Glutamatergic neuron (in vitro differentiated cells): ENCODE measurements at regions not wholly inside any gene's neighbourhood (a gene's known extent, or its start where the extent isn't known, plus 50 kb on each side); places are given as distances from the start of the nearest gene placed in this dataset.

Source experiments
- DNase-seq: peaks from one replicate; pipeline ENCODE4 v3.0.0; 2022
- H3K27ac Mint-ChIP-seq: one replicate; pipeline ENCODE4 v1.8.0; 2020; ENCODE audit warnings: mild to moderate bottlenecking, mixed read lengths, inconsistent platforms; ENCODE audit not compliant: unreplicated experiment
- H3K27me3 Mint-ChIP-seq: one replicate; pipeline ENCODE4 v1.8.0; 2020; ENCODE audit warnings: mild to moderate bottlenecking, moderate library complexity, mixed read lengths, inconsistent platforms; ENCODE audit not compliant: unreplicated experiment
- H3K36me3 Mint-ChIP-seq: one replicate; pipeline ENCODE4 v1.8.0; 2020; ENCODE audit warnings: mild to moderate bottlenecking, mixed read lengths, inconsistent platforms; ENCODE audit not compliant: unreplicated experiment
- H3K4me1 Mint-ChIP-seq: one replicate; pipeline ENCODE4 v1.8.0; 2020; ENCODE audit warnings: mild to moderate bottlenecking, low read depth, mixed read lengths, inconsistent platforms; ENCODE audit not compliant: unreplicated experiment
- H3K4me3 Mint-ChIP-seq: one replicate; pipeline ENCODE4 v1.8.0; 2020; ENCODE audit warnings: mild to moderate bottlenecking, mixed read lengths, inconsistent platforms; ENCODE audit not compliant: unreplicated experiment
- H3K9me3 Mint-ChIP-seq: one replicate; pipeline ENCODE4 v1.8.0; 2020; ENCODE audit warnings: mild to moderate bottlenecking, moderate library complexity, mixed read lengths, inconsistent platforms; ENCODE audit not compliant: unreplicated experiment
- CTCF ChIP-seq: fragments of 200-600 bp; sonication (generic); IDR thresholded peaks from one replicate; pipeline ENCODE4 v1.5.0; 2021; ENCODE audit not compliant: partially characterized antibody, unreplicated experiment

GRCh38 chr11:56890584-56891305 lies 98.0 kb upstream of the OR5AK2 start:
- no peaks in the 10 kb centered on the region for H3K36me3 Mint-ChIP-seq
- no peaks in the 10 kb centered on the region for H3K9me3 Mint-ChIP-seq
- H3K27me3 Mint-ChIP-seq = no peaks in the 10 kb centered on the region
- no peak overlapping the region for H3K4me3 Mint-ChIP-seq
- H3K4me1 Mint-ChIP-seq = no peaks in the 10 kb centered on the region
- DNase-seq = no peak
- no peak for TF ChIP-seq CTCF
- H3K27ac Mint-ChIP-seq = no peak overlapping the region

- no peaks in the 10 kb centered on the region for H3K36me3 Mint-ChIP-seq
- no peak overlapping the region for H3K27ac Mint-ChIP-seq
- TF ChIP-seq CTCF = no peak
- H3K27me3 Mint-ChIP-seq = no peaks in the 10 kb centered on the region
- H3K4me3 Mint-ChIP-seq = no peak overlapping the region
- no peak for DNase-seq
- H3K9me3 Mint-ChIP-seq = no peaks in the 10 kb centered on the region
- H3K4me1 Mint-ChIP-seq = no peaks in the 10 kb centered on the region
These were observed 98.7 kb upstream of the OR5AK2 start for GRCh38 chr11:56889986-56890385.

GRCh38 chr11:56887940-56888339 lies 100.8 kb upstream of the OR5AK2 start:
- Mint-ChIP-seq H3K9me3 (no peaks in the 10 kb centered on the region), H3K27ac (no peak overlapping the region), H3K36me3 (no peaks in the 10 kb centered on the region), H3K27me3 (no peaks in the 10 kb centered on the region), H3K4me3 (no peak overlapping the region), H3K4me1 (no peaks in the 10 kb centered on the region)
- TF ChIP-seq CTCF = no peak
- DNase-seq = no peak

- no peak for DNase-seq
- no peak overlapping the region for H3K27ac Mint-ChIP-seq
- no peak for TF ChIP-seq CTCF
- H3K9me3 Mint-ChIP-seq = no peaks in the 10 kb centered on the region
- H3K4me3 Mint-ChIP-seq = no peak overlapping the region
- H3K27me3 Mint-ChIP-seq = no peaks in the 10 kb centered on the region
- no peaks in the 10 kb centered on the region for H3K36me3 Mint-ChIP-seq
- H3K4me1 Mint-ChIP-seq = no peaks in the 10 kb centered on the region
These were observed 102.3 kb upstream of the OR5AK2 start for GRCh38 chr11:56886455-56886854.

- Mint-ChIP-seq H3K9me3 (no peaks in the 10 kb centered on the region), H3K4me1 (no peaks in the 10 kb centered on the region)
These were observed 102.9 kb upstream of the OR5AK2 start for GRCh38 chr11:56885854-56886253.

More at GRCh38 chr11:56885854-56886253, 102.9 kb upstream of the OR5AK2 start:
- Mint-ChIP-seq H3K27ac (no peak overlapping the region), H3K36me3 (no peaks in the 10 kb centered on the region), H3K4me3 (no peak overlapping the region), H3K27me3 (no peaks in the 10 kb centered on the region)
- no peak for DNase-seq
- no peak for TF ChIP-seq CTCF
